Spleen (tissue), 11 donors: ENCODE measurements at regions not wholly inside any gene's neighbourhood (a gene's known extent, or its start where the extent isn't known, plus 50 kb on each side); places are given as distances from the start of the nearest gene placed in this dataset.

Experiments
- DNase-seq: peaks from one replicate; pipeline ENCODE4 v3.0.0-alpha.2; 2020
- H3K27ac ChIP-seq, 8 donors: fragments of 200-600 bp; sonication (generic) in 7 of 8; 1 replicate in 4 of 8; 2 replicates in 4 of 8; pipeline versions ENCODE4 v1.5.0 to v1.8.0; 2016 to 2021; ENCODE audit warnings: inconsistent platforms in 4 of 8, mild to moderate bottlenecking in 4 of 8, moderate library complexity in 1 of 8
- H3K27me3 ChIP-seq, 7 donors: fragments of 200-600 bp; sonication (generic) in 6 of 7; replicated peaks in 1 of 7; 1 replicate in 4 of 7; 2 replicates in 3 of 7; pipeline versions ENCODE4 v1.5.0 to v1.8.0; 2016 to 2021; ENCODE audit warnings: inconsistent platforms in 3 of 7, mild to moderate bottlenecking in 1 of 7
- H3K36me3 ChIP-seq, 6 donors: fragments of 200-600 bp; sonication (generic) in 5 of 6; 1 replicate in 4 of 6; 2 replicates in 2 of 6; pipeline versions ENCODE4 v1.5.0 to v1.8.0; 2016 to 2021; ENCODE audit warnings: inconsistent platforms in 2 of 6
- H3K4me1 ChIP-seq, 6 donors: fragments of 200-600 bp; sonication (generic) in 5 of 6; 1 replicate in 3 of 6; 2 replicates in 3 of 6; pipeline versions ENCODE4 v1.5.0 to v1.8.0; 2016 to 2021; ENCODE audit warnings: inconsistent platforms in 3 of 6
- H3K4me3 ChIP-seq, 8 donors: fragments of 200-600 bp; sonication (generic) in 7 of 8; 1 replicate in 4 of 8; 2 replicates in 4 of 8; pipeline versions ENCODE4 v1.5.0 to v1.8.0; 2016 to 2021; ENCODE audit warnings: inconsistent platforms in 4 of 8, mild to moderate bottlenecking in 4 of 8, moderate library complexity in 2 of 8
- H3K9me3 ChIP-seq, 8 donors: fragments of 200-600 bp; sonication (generic) in 7 of 8; 1 replicate in 4 of 8; 2 replicates in 4 of 8; pipeline versions ENCODE4 v1.5.0 to v1.8.0; 2016 to 2021; ENCODE audit warnings: inconsistent platforms in 4 of 8
- POLR2A ChIP-seq, 3 donors: fragments of 450-650 bp; IDR thresholded peaks; one replicate each; pipeline ENCODE4 v1.5.1; 2017; ENCODE audit warnings: antibody characterized with exemption in 3 of 3, mild to moderate bottlenecking in 1 of 3
- POLR2AphosphoS5 ChIP-seq, 3 donors: sonication (generic); formaldehyde crosslinking; IDR thresholded peaks; one replicate each; pipeline ENCODE4 v1.5.1; 2017; ENCODE audit warnings: antibody characterized with exemption in 3 of 3
- WGBS, 5 donors: extraction: QIAGEN DNeasy Blood & Tissue Kit in 3 of 5; methylation state at CpG; one replicate each; pipeline versions ENCODE4 v1.1.5 to v1.1.7; 2013 to 2018; 5-methylcytosine and 5-hydroxymethylcytosine counted together
- intact Hi-C: fragments of 100-400 bp; cut with DNase I; formaldehyde crosslinking; loops from one replicate; pipeline ENCODE4 v1.15.0; 2023; ENCODE audit warnings: low total_unique reads
- small RNA-seq, 4 donors: library from RNA; depleted of rRNA; stranded (forward); fragments of <200 nt; gene quantifications; one replicate each; pipeline ENCODE3, GENCODE V24; 2016
- TF ChIP-seq, protein P1 (sequence below), 11 experiments: fragments of 200-600 bp in 7 of 11; fragments of 450-650 bp in 4 of 11; sonication (generic) in 4 of 11; IDR thresholded peaks in 8 of 11; conservative IDR thresholded peaks in 3 of 11; 1 replicate in 7 of 11; 2 replicates in 4 of 11; pipeline versions ENCODE4 v1.4.0 to v1.8.0; 2016 to 2021; ENCODE audit warnings: antibody characterized with exemption in 11 of 11, inconsistent platforms in 4 of 11, mild to moderate bottlenecking in 1 of 11
- donor health status: healthy with polysubstance abuse.
- donor health status: DM: no; HTN: no; CAD: no; lungs with moderate emphysema.
- donor health status: DM: no; HTN: no; CAD: no.
- donor health status: Bipolar disorder and iron deficiency.
- donor health status: healthy.
- donor health status: DM: no; HTN: no; CAD: no.
- donor health status: DM: yes; HTN: yes; CAD: no.

DNA sequence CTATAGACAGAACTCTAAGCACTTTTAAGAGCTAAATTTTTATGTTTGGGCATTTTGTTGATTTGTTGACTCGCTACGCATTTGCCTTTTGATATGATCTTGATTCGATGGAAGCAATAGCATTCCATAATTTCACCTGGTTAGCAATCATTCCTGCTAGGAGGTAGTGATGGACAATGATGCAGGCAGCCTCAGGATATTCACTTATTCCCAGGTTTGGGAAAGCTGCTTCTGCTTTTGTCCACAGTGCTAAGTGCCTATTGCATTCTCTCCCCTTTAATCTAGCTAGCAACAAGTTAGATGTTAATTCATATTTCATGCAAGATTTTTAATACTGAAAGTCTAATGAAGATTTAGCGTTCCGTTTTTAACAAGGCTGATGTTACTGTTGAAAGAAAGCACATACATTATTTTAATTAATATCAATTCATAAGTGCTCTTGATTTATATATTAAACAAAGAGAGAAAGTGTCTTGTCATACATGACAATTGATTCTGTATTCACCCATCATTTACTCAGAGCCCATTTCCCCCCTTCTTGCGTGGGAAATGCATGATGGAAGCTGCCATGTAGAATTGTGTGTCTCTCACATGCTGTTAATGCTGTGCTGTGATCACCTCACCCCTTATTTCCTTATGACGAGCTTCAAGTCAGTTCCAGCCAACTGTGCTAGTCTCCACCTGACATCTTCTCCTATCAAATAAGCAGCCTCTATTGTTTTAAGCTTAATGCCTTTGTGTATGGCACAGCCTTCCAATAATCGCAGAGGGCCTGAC is 53.0 kb upstream of the TMCO5A start:
- Histone ChIP-seq H3K27ac (no peak overlapping the region), H3K4me1 (no peaks in the 10 kb centered on the region), H3K4me3 (no peak overlapping the region), H3K9me3 (no peaks in the 10 kb centered on the region), H3K27me3 (peaks cover 0 to 5% (median 0%) of the 10 kb centered on the region in 7 donors), H3K36me3 (no peaks in the 10 kb centered on the region)
- no peak for DNase-seq
- intact Hi-C loops, result no loop called here
- TF ChIP-seq POLR2AphosphoS5 (IDR thresholded peaks at IDR 0.05) (no peak), POLR2A (IDR thresholded peaks at IDR 0.05) (no peak)
- TF ChIP-seq, protein P1, sequence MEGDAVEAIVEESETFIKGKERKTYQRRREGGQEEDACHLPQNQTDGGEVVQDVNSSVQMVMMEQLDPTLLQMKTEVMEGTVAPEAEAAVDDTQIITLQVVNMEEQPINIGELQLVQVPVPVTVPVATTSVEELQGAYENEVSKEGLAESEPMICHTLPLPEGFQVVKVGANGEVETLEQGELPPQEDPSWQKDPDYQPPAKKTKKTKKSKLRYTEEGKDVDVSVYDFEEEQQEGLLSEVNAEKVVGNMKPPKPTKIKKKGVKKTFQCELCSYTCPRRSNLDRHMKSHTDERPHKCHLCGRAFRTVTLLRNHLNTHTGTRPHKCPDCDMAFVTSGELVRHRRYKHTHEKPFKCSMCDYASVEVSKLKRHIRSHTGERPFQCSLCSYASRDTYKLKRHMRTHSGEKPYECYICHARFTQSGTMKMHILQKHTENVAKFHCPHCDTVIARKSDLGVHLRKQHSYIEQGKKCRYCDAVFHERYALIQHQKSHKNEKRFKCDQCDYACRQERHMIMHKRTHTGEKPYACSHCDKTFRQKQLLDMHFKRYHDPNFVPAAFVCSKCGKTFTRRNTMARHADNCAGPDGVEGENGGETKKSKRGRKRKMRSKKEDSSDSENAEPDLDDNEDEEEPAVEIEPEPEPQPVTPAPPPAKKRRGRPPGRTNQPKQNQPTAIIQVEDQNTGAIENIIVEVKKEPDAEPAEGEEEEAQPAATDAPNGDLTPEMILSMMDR (IDR thresholded peaks at IDR 0.05 in 8 of 11, conservative IDR thresholded peaks at IDR 0.05 in 3 of 11), result no peak
- WGBS, 5 donors, result 81 to 90% (median 86%) methylated on average over 8 of the region's 8 CpGs

- no peak for DNase-seq
- TF ChIP-seq, protein P1 (IDR thresholded peaks at IDR 0.05 in 8 of 11, conservative IDR thresholded peaks at IDR 0.05 in 3 of 11), result no peak
- no peak for TF ChIP-seq POLR2AphosphoS5 (IDR thresholded peaks at IDR 0.05)
- no peak for TF ChIP-seq POLR2A (IDR thresholded peaks at IDR 0.05)
- H3K4me3 ChIP-seq, result no peak overlapping the region
- no peaks in the 10 kb centered on the region for H3K36me3 ChIP-seq
- intact Hi-C loops, result no loop called here
- H3K27ac ChIP-seq, result no peak overlapping the region
- H3K27me3 ChIP-seq, result peaks cover 0 to 5% (median 0%) of the 10 kb centered on the region in 7 donors
- H3K9me3 ChIP-seq, result no peaks in the 10 kb centered on the region
- no peaks in the 10 kb centered on the region for H3K4me1 ChIP-seq
- WGBS, 5 donors, result 76 to 91% (median 78%) methylated on average over 2 of the region's 2 CpGs
Observed at GRCh38 chr15:37882640-37883039, 51.8 kb upstream of the TMCO5A start.

Small RNAs in the stretch of these regions (small RNA-seq; reads per million reads assigned to genes)
- gene RF00017, result 0 reads per million in 4 donors
